BJ (cell line): ENCODE measurements at regions not wholly inside any gene's neighbourhood (a gene's known extent, or its start where the extent isn't known, plus 50 kb on each side); places are given as distances from the start of the nearest gene placed in this dataset.

Experiments used
- CTCF ChIA-PET: fragments of 350-600 bp; formaldehyde crosslinking; extraction: SDS; loops from one replicate; lab custom pipeline; 2021; ENCODE audit warnings: antibody characterized with exemption, inconsistent platforms; lab: Yijun Ruan, JAX
- POLR2A ChIA-PET: fragments of 300-600 bp; sonication (Branson Sonifier 250); formaldehyde crosslinking; extraction: SDS; loops from one replicate; lab custom pipeline; 2021; ENCODE audit warnings: antibody characterized with exemption; lab: Charles Lee
- DNase-seq: peaks from one replicate; pipeline ENCODE4 v3.0.0-alpha.2; 2011; ENCODE audit warnings: low read depth
- H3K27me3 ChIP-seq: 2 replicates; pipeline ENCODE4 v1.6.0; 2011; ENCODE audit warnings: low read length; ENCODE audit not compliant: control insufficient read depth, insufficient read depth
- H3K36me3 ChIP-seq: 2 replicates; pipeline ENCODE4 v1.5.1; 2011; ENCODE audit warnings: low read length; ENCODE audit not compliant: control insufficient read depth, insufficient read depth
- H3K4me3 ChIP-seq: 2 replicates; pipeline ENCODE4 v1.5.1; 2011; ENCODE audit warnings: low read depth, mild to moderate bottlenecking, control low read depth, low read length
- TF ChIP-seq, protein P1 (sequence below): IDR thresholded peaks from 2 replicates; pipeline ENCODE4 v1.5.1; 2011; ENCODE audit warnings: low read depth, mild to moderate bottlenecking, control low read depth, inconsistent platforms, low read length, moderate library complexity; ENCODE audit not compliant: insufficient read depth

DNA sequence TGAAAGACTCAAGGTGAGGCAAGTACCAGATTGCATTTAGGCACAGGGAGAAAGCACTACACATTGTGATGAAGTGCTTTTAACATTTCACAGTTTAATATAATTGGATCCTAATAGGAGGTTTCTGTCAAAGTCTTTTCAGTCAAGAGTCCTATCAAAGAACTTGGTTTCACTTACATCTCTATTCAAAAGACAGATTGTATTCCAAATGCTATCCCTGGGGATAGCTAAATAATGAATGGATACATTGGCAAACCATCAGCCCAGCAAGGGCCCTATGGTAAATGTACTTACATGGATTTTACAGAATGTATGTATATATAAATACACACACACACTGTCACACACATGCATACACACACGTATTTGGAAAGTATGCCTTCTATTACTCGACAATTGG, 655.5 kb upstream of the FLRT2 start:
- TF ChIP-seq, protein P1, sequence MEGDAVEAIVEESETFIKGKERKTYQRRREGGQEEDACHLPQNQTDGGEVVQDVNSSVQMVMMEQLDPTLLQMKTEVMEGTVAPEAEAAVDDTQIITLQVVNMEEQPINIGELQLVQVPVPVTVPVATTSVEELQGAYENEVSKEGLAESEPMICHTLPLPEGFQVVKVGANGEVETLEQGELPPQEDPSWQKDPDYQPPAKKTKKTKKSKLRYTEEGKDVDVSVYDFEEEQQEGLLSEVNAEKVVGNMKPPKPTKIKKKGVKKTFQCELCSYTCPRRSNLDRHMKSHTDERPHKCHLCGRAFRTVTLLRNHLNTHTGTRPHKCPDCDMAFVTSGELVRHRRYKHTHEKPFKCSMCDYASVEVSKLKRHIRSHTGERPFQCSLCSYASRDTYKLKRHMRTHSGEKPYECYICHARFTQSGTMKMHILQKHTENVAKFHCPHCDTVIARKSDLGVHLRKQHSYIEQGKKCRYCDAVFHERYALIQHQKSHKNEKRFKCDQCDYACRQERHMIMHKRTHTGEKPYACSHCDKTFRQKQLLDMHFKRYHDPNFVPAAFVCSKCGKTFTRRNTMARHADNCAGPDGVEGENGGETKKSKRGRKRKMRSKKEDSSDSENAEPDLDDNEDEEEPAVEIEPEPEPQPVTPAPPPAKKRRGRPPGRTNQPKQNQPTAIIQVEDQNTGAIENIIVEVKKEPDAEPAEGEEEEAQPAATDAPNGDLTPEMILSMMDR = no peak
- no peaks in the 10 kb centered on the region for H3K27me3 ChIP-seq
- no peak for DNase-seq
- no peak overlapping the region for H3K4me3 ChIP-seq
- no peaks in the 10 kb centered on the region for H3K36me3 ChIP-seq
- CTCF ChIA-PET = no interaction called here
- POLR2A ChIA-PET = no interaction called here

GRCh38 chr14:84877061-84877460, 652.9 kb upstream of the FLRT2 start:
- H3K27me3 ChIP-seq = no peaks in the 10 kb centered on the region
- POLR2A ChIA-PET = no interaction called here
- H3K4me3 ChIP-seq = no peak overlapping the region
- CTCF ChIA-PET = no interaction called here
- TF ChIP-seq, protein P1 = no peak
- no peaks in the 10 kb centered on the region for H3K36me3 ChIP-seq
- no peak for DNase-seq

GRCh38 chr14:84882830-84883229, 647.1 kb upstream of the FLRT2 start:
- no peaks in the 10 kb centered on the region for H3K27me3 ChIP-seq
- no peaks in the 10 kb centered on the region for H3K36me3 ChIP-seq
- POLR2A ChIA-PET = no interaction called here
- CTCF ChIA-PET = no interaction called here
- no peak for DNase-seq
- no peak overlapping the region for H3K4me3 ChIP-seq
- TF ChIP-seq, protein P1 = no peak

DNA sequence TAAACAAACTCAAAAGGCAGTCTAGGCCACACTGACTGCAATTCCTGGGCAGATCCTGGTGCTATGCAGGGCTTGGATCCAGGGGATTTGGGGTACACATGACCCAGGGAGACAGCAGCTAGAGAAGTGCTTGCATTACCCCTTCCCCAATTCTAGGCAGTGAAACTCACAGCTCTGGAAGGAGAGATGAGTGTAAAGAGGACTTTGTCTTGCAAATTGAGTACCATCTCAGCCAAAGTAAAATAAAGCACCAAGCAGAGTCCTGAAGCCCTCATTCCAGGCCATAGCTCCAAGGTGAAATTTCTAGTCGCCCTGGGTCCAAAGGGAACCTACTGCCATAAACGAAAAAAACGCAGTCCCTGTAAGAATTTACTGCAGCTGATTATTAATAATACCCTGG, 644.9 kb upstream of the FLRT2 start:
- POLR2A ChIA-PET = no interaction called here
- CTCF ChIA-PET = no interaction called here
- no peak for DNase-seq
- H3K27me3 ChIP-seq = no peaks in the 10 kb centered on the region
- TF ChIP-seq, protein P1 = no peak
- H3K4me3 ChIP-seq = no peak overlapping the region
- H3K36me3 ChIP-seq = no peaks in the 10 kb centered on the region

DNA sequence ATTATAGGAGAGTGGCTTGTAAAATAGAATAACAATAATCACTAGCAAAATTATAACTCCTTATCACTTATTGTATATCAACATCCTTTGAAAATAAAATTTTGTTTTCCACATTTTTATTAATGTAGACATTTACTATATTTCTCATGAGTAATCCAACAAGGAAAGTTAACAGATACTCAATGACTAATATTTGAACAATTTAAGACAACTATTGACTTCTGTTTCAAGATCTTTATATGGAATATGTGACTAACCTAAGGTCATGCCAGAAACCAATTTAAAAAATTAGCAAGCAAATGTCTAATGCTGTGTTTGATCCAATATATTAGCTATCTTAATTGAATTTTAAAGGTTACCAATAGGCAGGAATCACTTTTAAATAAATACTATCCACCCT, 638.5 kb upstream of the FLRT2 start:
- no peak overlapping the region for H3K4me3 ChIP-seq
- ChIA-PET CTCF (no interaction called here), POLR2A (no interaction called here)
- H3K36me3 ChIP-seq = no peaks in the 10 kb centered on the region
- no peak for DNase-seq
- H3K27me3 ChIP-seq = no peaks in the 10 kb centered on the region
- TF ChIP-seq, protein P1 = no peak
